ENCODE measurements at regions not wholly inside any gene's neighbourhood (a gene's known extent, or its start where the extent isn't known, plus 50 kb on each side); places are given as distances from the start of the nearest gene placed in this dataset.

GRCh38 chr1:14115976-14116375 lies 416.0 kb downstream of the PRDM2 start:
- H3K27ac ChIP-seq = no peak overlapping the region
- no peak overlapping the region for H3K4me3 ChIP-seq
- no peak for DNase-seq (ENCODE audit: low spot score)
- no peak for TF ChIP-seq CTCF (IDR thresholded peaks at IDR 0.05)

GRCh38 chr1:14117700-14118099 lies 417.7 kb downstream of the PRDM2 start:
- no peak for DNase-seq (ENCODE audit: low spot score)
- Histone ChIP-seq H3K4me3 (no peak overlapping the region), H3K27ac (no peak overlapping the region)
- no peak for TF ChIP-seq CTCF (IDR thresholded peaks at IDR 0.05)

GRCh38 chr1:14118691-14119485 lies 418.9 kb downstream of the PRDM2 start:
- Histone ChIP-seq H3K4me3 (no peak overlapping the region), H3K27ac (no peak overlapping the region)
- TF ChIP-seq CTCF (IDR thresholded peaks at IDR 0.05) = no peak
- DNase-seq (ENCODE audit: low spot score) = no peak

GRCh38 chr1:14120895-14121294 lies 420.9 kb downstream of the PRDM2 start:
- no peak for DNase-seq (ENCODE audit: low spot score)
- no peak overlapping the region for H3K27ac ChIP-seq
- H3K4me3 ChIP-seq = no peak overlapping the region
- TF ChIP-seq CTCF (IDR thresholded peaks at IDR 0.05) = no peak

- no peak for TF ChIP-seq CTCF (IDR thresholded peaks at IDR 0.05)
- Histone ChIP-seq H3K4me3 (no peak overlapping the region), H3K27ac (no peak overlapping the region)
- DNase-seq (ENCODE audit: low spot score) = no peak
Observed at GRCh38 chr1:14128096-14128495, 428.1 kb downstream of the PRDM2 start.

- H3K27ac ChIP-seq = no peak overlapping the region
- DNase-seq (ENCODE audit: low spot score) = no peak
- no peak for TF ChIP-seq CTCF (IDR thresholded peaks at IDR 0.05)
- no peak overlapping the region for H3K4me3 ChIP-seq
Observed at GRCh38 chr1:14129009-14129408, 429.0 kb downstream of the PRDM2 start.

- Histone ChIP-seq H3K4me3 (no peak overlapping the region), H3K27ac (no peak overlapping the region)
- DNase-seq (ENCODE audit: low spot score) = no peak
- no peak for TF ChIP-seq CTCF (IDR thresholded peaks at IDR 0.05)
Observed at GRCh38 chr1:14135070-14135469, 435.1 kb downstream of the PRDM2 start.
